HFFc6 (cell line): ENCODE measurements at regions not wholly inside any gene's neighbourhood (a gene's known extent, or its start where the extent isn't known, plus 50 kb on each side); places are given as distances from the start of the nearest gene placed in this dataset.

Experiments
- DNase-seq: peaks from one replicate; pipeline ENCODE4 v3.0.0-alpha.2; 2018
- H3K27ac Mint-ChIP-seq: 2 replicates; pipeline ENCODE4 v1.8.0; 2020; ENCODE audit warnings: mild to moderate bottlenecking, mixed read lengths
- H3K27me3 Mint-ChIP-seq: 2 replicates; pipeline ENCODE4 v1.8.0; 2021; ENCODE audit warnings: mild to moderate bottlenecking, moderate library complexity, mixed read lengths; ENCODE audit not compliant: insufficient read depth
- H3K36me3 Mint-ChIP-seq: 2 replicates; pipeline ENCODE4 v1.8.0; 2021; ENCODE audit warnings: low read depth, mixed read lengths
- H3K4me1 Mint-ChIP-seq: 2 replicates; pipeline ENCODE4 v1.8.0; 2020; ENCODE audit warnings: low read depth, mixed read lengths
- H3K4me3 Mint-ChIP-seq: 2 replicates; pipeline ENCODE4 v1.8.0; 2020; ENCODE audit warnings: mild to moderate bottlenecking, moderate library complexity, mixed read lengths
- H3K9me3 Mint-ChIP-seq: 2 replicates; pipeline ENCODE4 v1.8.0; 2020; ENCODE audit warnings: mild to moderate bottlenecking, mixed read lengths
- CTCF ChIP-seq: fragments of 200-600 bp; sonication (generic); IDR thresholded peaks from 2 replicates; pipeline ENCODE4 v1.5.0; 2021; ENCODE audit warnings: antibody characterized with exemption, mild to moderate bottlenecking

DNA sequence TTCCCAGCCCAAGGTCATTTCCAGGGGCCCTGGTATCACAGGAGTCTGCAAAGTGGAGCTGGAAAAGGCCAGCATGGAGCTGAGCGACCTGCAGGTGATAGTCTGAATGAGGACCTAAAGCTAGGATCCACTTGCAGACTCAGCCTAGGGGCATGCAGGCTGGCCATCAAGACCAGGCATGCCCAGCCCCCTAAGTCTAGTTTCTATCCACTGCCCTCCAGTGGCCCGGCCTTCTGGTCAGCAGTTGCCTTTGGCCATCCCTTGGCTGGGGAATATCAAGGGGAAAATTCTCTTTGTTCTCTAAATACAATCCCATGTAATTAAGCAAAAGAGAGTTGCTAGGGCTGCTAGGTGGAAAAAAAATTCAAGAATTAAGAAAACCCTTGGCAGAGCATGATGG is 96.3 kb upstream of the LHX5 start:
- no peaks in the 10 kb centered on the region for H3K4me1 Mint-ChIP-seq
- H3K27me3 Mint-ChIP-seq: peaks cover 33% of the 10 kb centered on the region
- no peak overlapping the region for H3K4me3 Mint-ChIP-seq
- no peaks in the 10 kb centered on the region for H3K36me3 Mint-ChIP-seq
- H3K27ac Mint-ChIP-seq: no peak overlapping the region
- no peaks in the 10 kb centered on the region for H3K9me3 Mint-ChIP-seq
- DNase-seq: no peak
- TF ChIP-seq CTCF: no peak

GRCh38 chr12:113565368-113565767 is 93.7 kb upstream of the LHX5 start:
- peaks cover 31% of the 10 kb centered on the region for H3K27me3 Mint-ChIP-seq
- no peak for DNase-seq
- no peak overlapping the region for H3K4me3 Mint-ChIP-seq
- no peaks in the 10 kb centered on the region for H3K9me3 Mint-ChIP-seq
- no peaks in the 10 kb centered on the region for H3K36me3 Mint-ChIP-seq
- TF ChIP-seq CTCF: no peak
- no peaks in the 10 kb centered on the region for H3K4me1 Mint-ChIP-seq
- H3K27ac Mint-ChIP-seq: no peak overlapping the region

DNA sequence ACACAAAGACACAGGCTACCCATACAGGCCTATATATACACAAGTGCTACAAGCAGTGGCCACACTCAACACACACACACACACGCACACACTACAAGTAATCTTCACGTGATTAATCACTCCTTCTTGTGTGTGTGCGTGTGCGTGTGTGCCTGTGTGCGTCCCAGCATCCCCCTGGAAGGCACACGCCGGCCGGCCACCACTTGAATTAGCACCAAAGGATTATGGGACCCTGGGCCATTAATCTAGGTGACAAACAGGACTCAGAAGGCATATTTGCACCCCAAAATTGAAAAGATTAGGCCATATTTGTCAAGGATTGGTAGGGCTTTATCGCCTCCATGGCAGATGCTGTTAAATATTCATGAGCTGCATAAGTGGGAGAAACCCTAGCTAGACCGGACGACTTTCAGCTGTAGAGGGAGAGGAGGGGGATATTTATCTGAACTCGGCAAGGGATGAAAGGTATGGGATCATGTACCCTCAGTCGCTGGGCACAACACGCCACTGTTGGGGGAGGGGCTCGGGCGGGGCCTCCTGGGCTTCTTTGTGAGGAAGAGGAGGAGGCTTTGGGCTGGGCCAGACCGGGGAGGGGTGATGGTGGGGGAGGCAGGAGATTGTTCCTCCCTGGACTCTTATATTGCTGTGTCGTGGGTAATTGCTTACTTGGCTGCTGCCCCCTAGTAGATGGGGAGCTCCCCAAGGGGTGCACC is 89.6 kb upstream of the LHX5 start:
- no peak for TF ChIP-seq CTCF
- DNase-seq: no peak
- H3K36me3 Mint-ChIP-seq: no peaks in the 10 kb centered on the region
- no peak overlapping the region for H3K4me3 Mint-ChIP-seq
- H3K4me1 Mint-ChIP-seq: no peaks in the 10 kb centered on the region
- no peaks in the 10 kb centered on the region for H3K9me3 Mint-ChIP-seq
- no peak overlapping the region for H3K27ac Mint-ChIP-seq
- peaks cover 16% of the 10 kb centered on the region for H3K27me3 Mint-ChIP-seq

GRCh38 chr12:113559466-113559865 is 87.8 kb upstream of the LHX5 start:
- peaks cover 9% of the 10 kb centered on the region for H3K4me1 Mint-ChIP-seq
- TF ChIP-seq CTCF: no peak
- peaks cover 12% of the 10 kb centered on the region for H3K27me3 Mint-ChIP-seq

GRCh38 chr12:113555226-113555625 is 83.6 kb upstream of the LHX5 start:
- H3K4me3 Mint-ChIP-seq: no peak overlapping the region

More at GRCh38 chr12:113559466-113559865, 87.8 kb upstream of the LHX5 start:
- Mint-ChIP-seq H3K27ac (no peak overlapping the region), H3K4me3 (no peak overlapping the region), H3K36me3 (no peaks in the 10 kb centered on the region), H3K9me3 (no peaks in the 10 kb centered on the region)
- no peak for DNase-seq

More at GRCh38 chr12:113555226-113555625, 83.6 kb upstream of the LHX5 start:
- peaks cover 10% of the 10 kb centered on the region for H3K27me3 Mint-ChIP-seq
- no peaks in the 10 kb centered on the region for H3K36me3 Mint-ChIP-seq
- no peak overlapping the region for H3K27ac Mint-ChIP-seq
- peak; percentile 2 for DNase-seq
- peaks cover 9% of the 10 kb centered on the region for H3K4me1 Mint-ChIP-seq
- no peak for TF ChIP-seq CTCF
- H3K9me3 Mint-ChIP-seq: no peaks in the 10 kb centered on the region
